ENCODE measurements at regions not wholly inside any gene's neighbourhood (a gene's known extent, or its start where the extent isn't known, plus 50 kb on each side); places are given as distances from the start of the nearest gene placed in this dataset.

GRCh38 chr11:92692826-92693546 lies 276.5 kb upstream of the MTNR1B start:
- TF ChIP-seq, protein P1, sequence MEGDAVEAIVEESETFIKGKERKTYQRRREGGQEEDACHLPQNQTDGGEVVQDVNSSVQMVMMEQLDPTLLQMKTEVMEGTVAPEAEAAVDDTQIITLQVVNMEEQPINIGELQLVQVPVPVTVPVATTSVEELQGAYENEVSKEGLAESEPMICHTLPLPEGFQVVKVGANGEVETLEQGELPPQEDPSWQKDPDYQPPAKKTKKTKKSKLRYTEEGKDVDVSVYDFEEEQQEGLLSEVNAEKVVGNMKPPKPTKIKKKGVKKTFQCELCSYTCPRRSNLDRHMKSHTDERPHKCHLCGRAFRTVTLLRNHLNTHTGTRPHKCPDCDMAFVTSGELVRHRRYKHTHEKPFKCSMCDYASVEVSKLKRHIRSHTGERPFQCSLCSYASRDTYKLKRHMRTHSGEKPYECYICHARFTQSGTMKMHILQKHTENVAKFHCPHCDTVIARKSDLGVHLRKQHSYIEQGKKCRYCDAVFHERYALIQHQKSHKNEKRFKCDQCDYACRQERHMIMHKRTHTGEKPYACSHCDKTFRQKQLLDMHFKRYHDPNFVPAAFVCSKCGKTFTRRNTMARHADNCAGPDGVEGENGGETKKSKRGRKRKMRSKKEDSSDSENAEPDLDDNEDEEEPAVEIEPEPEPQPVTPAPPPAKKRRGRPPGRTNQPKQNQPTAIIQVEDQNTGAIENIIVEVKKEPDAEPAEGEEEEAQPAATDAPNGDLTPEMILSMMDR (IDR thresholded peaks at IDR 0.05; ENCODE audit: borderline replicate concordance, extremely low read depth, low read length, poor library complexity, severe bottlenecking) = no peak
- no peak for TF ChIP-seq EZH2 (IDR thresholded peaks at IDR 0.05; ENCODE audit: borderline replicate concordance, low read depth, low read length, severe bottlenecking)
